GM18505 (cell line): ENCODE measurements at regions not wholly inside any gene's neighbourhood (a gene's known extent, or its start where the extent isn't known, plus 50 kb on each side); places are given as distances from the start of the nearest gene placed in this dataset.
"Not testable (repeated sequence)": the region's sequence is repeated elsewhere in the genome, so short reads cannot be mapped to it uniquely, and the experiment has no call there.

Experiments used
- ATAC-seq: cut with Tn5 transposase; IDR thresholded peaks from one replicate; pipeline ENCODE4 v1.9.1; 2021; ENCODE audit not compliant: unreplicated experiment
- POLR2A ChIP-seq: IDR thresholded peaks from 4 replicates; pipeline ENCODE4 v1.6.1; 2011; ENCODE audit warnings: borderline replicate concordance; ENCODE audit not compliant: insufficient read depth, insufficient read length; ENCODE audit errors: extremely low read depth

DNA sequence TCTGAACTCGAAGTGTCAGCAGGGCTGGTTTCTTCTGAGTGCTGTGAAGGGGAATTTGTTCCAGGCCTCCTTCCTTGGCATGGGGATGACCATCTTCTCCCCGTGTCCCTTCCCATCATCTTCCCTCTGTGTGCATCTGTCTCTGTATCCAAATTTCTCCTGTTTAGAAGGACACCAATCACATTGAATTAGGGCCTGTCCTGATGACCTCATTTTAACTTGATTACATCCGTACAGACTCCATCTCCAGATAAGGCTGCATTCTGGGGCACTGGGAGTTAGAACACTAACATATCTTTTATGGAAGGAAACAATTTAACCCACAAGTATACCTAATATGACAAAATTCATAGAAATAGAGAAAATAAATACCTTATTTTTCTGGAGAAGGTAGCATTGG lies 76.8 kb upstream of the ANKRD1 start:
- no peak for ATAC-seq
- TF ChIP-seq POLR2A: no peak

DNA sequence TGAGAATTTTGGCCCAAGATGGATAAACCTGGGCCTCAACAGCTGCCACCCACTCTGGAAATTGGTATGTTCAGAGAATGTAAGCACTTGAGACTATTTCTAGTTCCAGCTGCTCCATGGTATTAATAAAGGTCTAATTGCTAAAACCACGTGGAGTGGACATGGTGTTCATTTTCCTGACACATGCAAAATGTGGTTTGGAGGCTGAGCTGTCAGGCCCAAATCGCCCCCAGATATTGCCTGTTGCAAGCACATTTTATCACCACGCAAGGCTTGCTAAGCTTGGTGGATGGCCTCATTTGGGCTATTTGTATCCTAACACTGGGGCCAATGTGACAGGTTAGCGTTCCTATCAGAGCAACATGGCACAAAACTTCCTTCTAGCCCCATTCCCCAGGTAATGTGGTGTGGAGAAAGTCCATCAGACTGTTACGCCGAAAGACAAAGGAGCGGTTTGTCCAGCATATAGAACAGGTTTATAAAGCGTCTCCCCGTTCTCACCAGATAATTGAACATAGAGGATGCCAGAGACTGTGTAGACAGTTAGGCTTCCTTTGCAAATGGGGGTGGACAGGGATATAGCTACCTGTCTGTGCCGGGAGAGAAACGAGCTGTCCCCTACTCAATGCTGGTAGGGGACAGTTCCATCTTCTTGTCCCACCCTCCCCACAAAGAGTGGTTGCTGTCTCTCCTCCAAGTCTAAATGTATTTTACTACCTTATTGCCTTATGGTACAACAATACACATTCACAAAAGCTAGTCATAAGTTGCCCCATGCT lies 78.0 kb upstream of the ANKRD1 start:
- peak; percentile 37 for TF ChIP-seq POLR2A
- ATAC-seq: peak; percentile 23

DNA sequence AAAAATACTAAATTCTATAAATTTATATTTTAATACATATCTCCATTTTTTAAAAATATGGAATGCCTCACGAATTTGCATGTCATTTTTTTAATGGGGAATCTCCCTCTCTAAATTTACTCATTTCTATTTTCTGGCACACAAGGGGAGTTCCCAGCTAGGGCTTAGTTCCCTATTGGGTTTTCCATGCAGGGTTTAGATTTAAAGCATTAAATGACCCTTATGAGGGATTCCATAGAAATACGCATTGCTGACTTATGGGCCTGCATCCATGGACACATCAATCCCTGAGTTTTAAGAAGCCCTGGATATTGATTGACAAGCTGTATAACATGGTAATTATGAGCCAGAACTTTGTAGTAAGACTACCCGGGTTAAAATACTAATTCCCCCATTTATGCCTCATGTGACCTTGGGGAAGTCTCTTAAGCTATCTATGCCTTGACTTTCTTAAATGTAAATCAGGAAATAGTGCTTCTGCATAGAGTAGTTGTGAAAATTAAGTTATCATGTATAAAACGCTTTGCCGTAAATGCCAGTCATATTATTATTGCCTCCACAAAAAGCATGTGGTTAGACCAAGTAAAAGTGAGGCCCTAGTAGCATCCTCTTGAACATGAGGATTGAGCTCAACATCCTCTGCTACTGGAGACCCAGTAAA lies 78.8 kb upstream of the ANKRD1 start:
- no peak for TF ChIP-seq POLR2A
- ATAC-seq: peak; percentile 57

DNA sequence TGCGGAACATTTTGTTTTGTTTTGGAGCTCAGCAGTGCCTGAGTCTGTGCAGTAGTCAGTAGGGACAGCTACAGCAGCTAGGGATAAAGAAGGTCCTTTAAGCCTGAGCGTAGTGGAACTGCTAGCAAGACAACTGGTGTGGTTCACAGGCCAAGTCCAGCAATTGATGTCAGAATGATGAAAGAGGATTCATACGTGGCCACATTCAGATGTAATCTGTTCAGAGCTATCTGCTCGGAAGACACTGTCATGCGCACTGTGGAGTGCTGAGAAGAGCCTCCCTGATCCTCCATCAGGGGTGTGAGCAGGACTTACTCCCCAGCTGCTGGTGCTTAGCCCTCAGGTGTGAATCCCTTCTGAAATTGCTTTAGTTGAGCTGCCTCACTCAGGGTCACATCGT lies 79.6 kb upstream of the ANKRD1 start:
- TF ChIP-seq POLR2A: no peak
- no peak for ATAC-seq

DNA sequence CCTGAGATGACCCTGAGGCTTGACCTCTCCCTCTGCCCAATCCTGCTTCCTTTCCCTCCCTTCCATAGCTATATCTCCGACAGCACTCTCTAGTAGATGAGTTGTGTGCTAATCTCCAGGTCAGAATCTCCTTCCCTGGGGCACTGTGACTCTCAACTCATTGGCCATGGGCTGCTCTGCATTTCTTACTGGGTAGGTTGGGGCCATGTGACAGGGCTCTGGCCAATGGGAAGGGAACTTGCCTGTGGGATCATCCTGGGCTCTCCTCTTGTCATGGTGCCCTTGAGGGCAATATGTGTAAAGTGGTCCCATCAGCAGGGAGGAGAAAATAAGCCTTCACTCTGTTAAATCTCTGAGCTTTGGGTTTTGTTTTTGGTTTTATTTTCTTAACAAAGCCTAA lies 80.1 kb upstream of the ANKRD1 start:
- no peak for TF ChIP-seq POLR2A
- ATAC-seq: no peak

DNA sequence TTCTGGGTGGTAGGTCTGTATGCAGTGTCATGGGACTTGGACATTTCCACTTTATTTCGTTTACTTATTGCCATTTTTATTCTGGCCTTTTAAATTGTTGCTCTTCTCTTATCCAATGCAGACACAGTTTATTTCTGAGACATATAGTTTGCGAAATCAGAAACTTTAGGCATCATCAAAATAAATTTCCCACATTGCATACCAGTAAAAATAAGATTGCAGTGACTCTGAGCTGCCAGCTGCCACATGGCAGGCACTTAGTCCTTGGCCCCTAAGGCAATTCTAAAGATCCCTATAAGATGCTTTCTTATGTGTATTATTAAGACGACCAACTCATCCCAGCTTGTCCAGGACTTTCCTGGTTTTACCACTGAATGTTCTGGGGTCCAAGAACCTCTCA lies 81.8 kb upstream of the ANKRD1 start:
- no peak for ATAC-seq
- no peak for TF ChIP-seq POLR2A

DNA sequence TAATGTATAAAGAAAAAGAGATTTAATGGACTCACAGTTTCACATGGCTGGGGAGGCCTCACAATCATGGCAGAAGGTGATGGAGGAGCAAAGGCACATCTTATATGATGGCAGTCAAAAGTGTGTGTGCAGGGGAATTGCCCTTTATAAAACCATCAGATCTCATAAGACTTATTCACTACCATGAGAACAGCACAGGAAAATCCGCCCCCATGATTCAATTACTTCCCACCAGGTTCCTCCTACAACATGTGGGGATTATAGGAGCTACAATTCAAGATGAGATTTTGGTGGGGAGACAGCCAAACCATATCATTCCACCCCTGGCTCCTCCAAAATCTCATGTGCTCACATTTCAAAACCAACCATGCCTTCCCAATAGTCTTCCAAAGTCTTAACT lies 82.5 kb upstream of the ANKRD1 start:
- not testable (repeated sequence) for ATAC-seq

DNA sequence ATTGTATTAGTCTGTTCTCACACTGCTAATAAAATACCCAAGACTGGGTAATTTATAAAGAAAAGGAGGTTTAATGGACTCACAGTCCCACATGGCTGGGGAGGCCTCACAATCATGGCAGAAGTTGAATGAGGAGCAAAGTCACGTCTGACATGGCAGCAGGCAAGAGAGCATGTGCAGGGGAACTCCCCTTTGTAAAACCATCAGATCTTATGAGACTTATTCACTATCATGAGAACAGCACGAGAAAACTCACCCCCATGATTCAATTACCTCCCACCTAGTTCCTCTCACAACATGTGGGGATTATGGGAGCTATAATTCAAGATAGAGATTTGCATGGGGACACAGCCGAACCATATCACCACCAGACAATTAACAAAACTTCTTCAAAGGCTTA lies 84.4 kb upstream of the ANKRD1 start:
- ATAC-seq: not testable (repeated sequence)

DNA sequence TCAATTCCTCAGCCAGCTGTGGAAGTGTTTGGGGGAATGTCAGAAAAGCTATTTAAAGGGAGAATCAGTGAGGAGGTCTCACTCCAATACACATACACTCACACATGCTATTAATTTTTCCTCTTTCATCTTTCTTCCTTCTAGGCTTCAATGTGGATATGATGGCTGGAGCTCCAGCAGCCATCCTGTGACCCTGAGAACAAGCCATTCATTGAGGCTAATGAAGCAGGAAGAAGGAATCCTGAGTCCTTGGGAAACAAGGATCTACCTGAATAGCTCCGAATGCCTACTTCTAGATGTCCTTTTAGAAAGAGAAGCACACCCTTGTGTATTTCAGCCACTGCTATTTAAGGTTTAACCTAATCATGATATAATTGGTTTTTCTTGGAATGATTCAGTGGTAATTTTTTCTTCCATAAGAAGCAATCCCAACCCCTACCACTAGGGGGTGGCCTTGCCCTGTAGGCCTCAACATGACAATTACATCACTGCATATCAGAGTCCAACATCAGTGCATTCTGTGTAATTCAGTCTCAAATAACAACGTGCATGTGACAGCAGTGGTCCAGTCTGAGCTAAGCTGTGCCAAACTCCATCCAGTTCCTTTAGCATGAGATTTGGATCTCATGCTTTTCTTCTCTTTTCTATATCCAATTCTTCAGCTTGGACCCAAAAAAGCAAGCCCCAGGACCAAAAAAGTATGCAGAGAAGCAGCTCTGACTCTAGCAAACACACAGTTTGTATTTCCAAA lies 85.3 kb upstream of the ANKRD1 start:
- ATAC-seq: peak; percentile 44
- no peak for TF ChIP-seq POLR2A

DNA sequence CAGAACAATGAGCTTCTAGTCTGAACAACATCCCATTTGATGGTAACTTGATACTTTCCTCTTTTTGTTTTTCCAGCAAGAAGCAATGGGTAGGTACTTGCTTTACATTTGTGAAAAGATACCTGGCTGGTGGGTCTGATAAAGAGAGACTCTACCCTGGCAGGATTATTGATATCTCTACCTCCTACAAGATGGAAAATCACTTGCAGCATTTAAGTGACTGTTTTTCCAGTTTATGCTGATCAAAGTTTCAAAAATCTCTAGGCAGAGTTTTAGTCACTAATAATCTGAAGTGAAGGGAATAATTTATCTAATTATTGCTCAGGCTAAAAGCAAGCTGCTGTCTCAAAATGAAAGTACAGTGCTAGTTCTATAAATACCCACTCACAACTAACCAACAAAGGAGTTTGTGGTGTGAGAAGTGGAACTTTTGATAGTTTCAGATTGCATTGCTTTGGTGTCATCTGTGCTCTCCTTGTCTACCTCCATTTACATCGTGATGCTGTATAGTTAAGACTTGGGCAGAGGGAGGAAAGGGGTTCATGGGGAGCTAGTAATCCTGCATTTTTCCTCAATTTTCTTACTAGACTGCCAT lies 86.0 kb upstream of the ANKRD1 start:
- peak; percentile 89 for ATAC-seq
- no peak for TF ChIP-seq POLR2A

DNA sequence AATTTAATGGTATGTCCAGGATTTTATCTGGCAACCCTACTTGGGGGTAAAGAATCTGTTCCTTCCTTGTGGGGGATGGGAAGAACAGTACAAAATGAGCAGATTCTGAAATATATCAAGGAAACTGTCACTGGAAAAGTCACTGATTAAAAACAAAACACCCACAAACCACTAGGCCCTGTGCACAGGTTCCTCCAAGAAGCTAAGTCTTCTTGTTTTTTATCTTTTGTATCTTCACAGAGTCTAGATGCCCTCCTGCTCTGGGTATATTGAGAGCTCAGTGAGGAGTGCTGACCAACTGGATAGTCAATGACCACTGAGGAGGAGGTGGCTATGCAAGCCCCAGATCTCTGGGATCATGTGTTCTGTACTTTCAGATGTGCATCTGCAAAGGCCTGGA lies 86.8 kb upstream of the ANKRD1 start:
- ATAC-seq: no peak
- TF ChIP-seq POLR2A: no peak

DNA sequence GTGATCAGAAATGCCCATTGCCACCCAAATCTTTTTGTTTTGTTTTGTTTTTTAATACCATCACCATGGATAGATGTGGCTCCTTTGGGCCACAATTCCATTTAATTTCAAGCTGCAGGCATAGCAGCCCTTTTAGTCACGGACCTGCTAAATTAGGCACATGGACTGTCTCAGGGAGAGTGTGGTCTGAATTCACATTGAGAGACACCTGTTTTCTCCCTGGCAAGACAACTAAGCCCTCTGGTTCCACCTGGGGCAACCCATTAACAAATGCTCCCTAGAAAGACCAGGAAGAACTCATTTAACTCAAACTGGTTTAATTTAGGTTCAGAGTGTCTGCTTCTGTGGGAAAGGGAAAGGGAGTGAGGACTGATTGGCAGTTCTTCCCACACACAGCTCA lies 88.2 kb upstream of the ANKRD1 start:
- ATAC-seq: no peak
- no peak for TF ChIP-seq POLR2A

DNA sequence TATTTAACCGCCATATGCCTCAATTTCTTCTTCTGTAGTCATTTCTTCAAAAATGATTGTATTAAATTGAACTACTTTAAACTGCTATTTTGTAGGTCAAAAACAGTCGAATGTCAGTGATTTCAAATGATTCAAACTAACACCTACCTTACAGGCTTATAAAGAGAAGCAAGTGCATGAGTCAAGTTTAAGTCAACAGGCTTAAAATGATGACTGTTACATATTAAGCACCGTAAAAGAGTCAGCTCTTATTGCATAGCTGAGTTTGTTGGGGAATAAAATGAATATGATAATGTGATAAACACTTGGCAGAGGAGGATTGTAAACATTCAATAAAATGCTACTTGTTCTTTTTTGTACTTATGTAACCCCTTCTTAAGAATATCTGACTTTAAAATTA lies 90.1 kb upstream of the ANKRD1 start:
- ATAC-seq: no peak
- no peak for TF ChIP-seq POLR2A

DNA sequence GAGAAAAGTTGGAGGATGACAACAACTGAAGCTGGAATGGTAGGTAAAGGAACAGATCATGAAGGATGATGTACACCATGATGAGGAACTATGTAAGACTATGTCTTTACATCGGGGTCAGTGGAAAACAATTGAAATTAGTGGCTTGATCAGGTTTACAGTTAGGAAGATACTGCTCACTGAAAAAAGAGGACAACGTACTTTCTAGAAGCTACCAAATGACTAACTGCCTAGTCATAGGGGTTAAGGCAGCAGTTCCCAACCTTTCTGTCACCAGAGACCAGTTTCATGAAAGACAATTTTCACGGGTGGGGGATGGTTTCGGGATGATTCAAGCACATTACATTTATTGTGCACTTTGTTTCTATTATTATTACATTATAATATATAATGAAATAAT lies 91.6 kb upstream of the ANKRD1 start:
- no peak for ATAC-seq
- no peak for TF ChIP-seq POLR2A
